ENCODE measurements at regions not wholly inside any gene's neighbourhood (a gene's known extent, or its start where the extent isn't known, plus 50 kb on each side); places are given as distances from the start of the nearest gene placed in this dataset.

DNA sequence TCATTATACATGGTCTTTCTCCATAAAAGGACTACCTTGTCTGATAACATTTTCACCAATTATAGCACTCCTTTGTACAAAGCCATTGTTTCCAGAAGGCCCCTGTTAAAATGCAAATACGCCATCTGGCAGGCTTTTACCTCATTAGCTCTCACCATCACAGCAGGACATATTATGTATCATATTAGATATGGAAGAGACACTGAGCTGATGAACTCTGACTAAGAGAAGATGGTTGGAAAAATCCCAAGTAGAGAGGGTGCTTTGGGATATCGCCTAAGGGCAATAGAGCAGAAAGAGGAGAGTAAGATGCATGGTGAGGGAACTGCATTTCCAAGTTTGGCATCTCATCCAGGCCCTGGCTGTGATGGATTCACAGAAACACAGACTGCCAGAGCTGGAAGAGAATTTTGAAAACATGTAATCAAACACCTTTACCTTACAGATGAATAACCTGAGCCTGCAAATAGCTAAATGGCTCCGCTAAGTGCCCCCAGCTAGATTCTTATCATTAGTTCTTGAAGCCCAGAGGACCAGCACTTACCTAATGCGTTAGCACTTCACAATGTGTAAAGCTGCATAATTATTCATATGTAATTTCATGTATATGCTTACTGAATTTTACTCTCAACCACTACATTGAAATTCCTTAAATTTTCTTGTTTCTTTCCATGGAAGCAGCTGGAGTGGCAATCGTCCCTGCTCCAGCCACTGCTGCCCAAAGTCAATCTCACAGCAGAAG is 393.6 kb upstream of the IZUMO3 start:
- TF ChIP-seq, protein P1, sequence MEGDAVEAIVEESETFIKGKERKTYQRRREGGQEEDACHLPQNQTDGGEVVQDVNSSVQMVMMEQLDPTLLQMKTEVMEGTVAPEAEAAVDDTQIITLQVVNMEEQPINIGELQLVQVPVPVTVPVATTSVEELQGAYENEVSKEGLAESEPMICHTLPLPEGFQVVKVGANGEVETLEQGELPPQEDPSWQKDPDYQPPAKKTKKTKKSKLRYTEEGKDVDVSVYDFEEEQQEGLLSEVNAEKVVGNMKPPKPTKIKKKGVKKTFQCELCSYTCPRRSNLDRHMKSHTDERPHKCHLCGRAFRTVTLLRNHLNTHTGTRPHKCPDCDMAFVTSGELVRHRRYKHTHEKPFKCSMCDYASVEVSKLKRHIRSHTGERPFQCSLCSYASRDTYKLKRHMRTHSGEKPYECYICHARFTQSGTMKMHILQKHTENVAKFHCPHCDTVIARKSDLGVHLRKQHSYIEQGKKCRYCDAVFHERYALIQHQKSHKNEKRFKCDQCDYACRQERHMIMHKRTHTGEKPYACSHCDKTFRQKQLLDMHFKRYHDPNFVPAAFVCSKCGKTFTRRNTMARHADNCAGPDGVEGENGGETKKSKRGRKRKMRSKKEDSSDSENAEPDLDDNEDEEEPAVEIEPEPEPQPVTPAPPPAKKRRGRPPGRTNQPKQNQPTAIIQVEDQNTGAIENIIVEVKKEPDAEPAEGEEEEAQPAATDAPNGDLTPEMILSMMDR (IDR thresholded peaks at IDR 0.05): no peak
- TF ChIP-seq POLR2AphosphoS5 (IDR thresholded peaks at IDR 0.05): no peak
